ENCODE measurements at regions not wholly inside any gene's neighbourhood (a gene's known extent, or its start where the extent isn't known, plus 50 kb on each side); places are given as distances from the start of the nearest gene placed in this dataset.

- DNase-seq: no peak
These were observed 436.4 kb downstream of the ZNF521 start for GRCh38 chr18:24915547-24915946.

GRCh38 chr18:24917767-24918166 is 434.2 kb downstream of the ZNF521 start:
- DNase-seq: no peak

- no peak for DNase-seq
These were observed 433.7 kb downstream of the ZNF521 start for GRCh38 chr18:24918257-24918656.

GRCh38 chr18:24919181-24919797 is 432.7 kb downstream of the ZNF521 start:
- no peak for DNase-seq

- DNase-seq: no peak
These were observed 429.5 kb downstream of the ZNF521 start for GRCh38 chr18:24922491-24922890.

- no peak for DNase-seq
These were observed 428.8 kb downstream of the ZNF521 start for GRCh38 chr18:24923138-24923537.

GRCh38 chr18:24924066-24924716 is 427.8 kb downstream of the ZNF521 start:
- DNase-seq: no peak

GRCh38 chr18:24926649-24927048 is 425.3 kb downstream of the ZNF521 start:
- DNase-seq: no peak

GRCh38 chr18:24928301-24928878 is 423.6 kb downstream of the ZNF521 start:
- DNase-seq: no peak

- no peak for DNase-seq
These were observed 421.5 kb downstream of the ZNF521 start for GRCh38 chr18:24930478-24930877.

GRCh38 chr18:24930971-24931370 is 421.0 kb downstream of the ZNF521 start:
- DNase-seq: no peak

GRCh38 chr18:24933345-24933744 is 418.6 kb downstream of the ZNF521 start:
- no peak for DNase-seq

- DNase-seq: no peak
These were observed 417.6 kb downstream of the ZNF521 start for GRCh38 chr18:24934258-24934932.

GRCh38 chr18:24935008-24935407 is 417.0 kb downstream of the ZNF521 start:
- no peak for DNase-seq

GRCh38 chr18:24935896-24936295 is 416.1 kb downstream of the ZNF521 start:
- DNase-seq: no peak

- no peak for DNase-seq
These were observed 415.3 kb downstream of the ZNF521 start for GRCh38 chr18:24936691-24937090.

- DNase-seq: no peak
These were observed 414.2 kb downstream of the ZNF521 start for GRCh38 chr18:24937639-24938275.

GRCh38 chr18:24940416-24940815 is 411.6 kb downstream of the ZNF521 start:
- DNase-seq: no peak

- DNase-seq: no peak
These were observed 410.6 kb downstream of the ZNF521 start for GRCh38 chr18:24941174-24941951.

- DNase-seq: no peak
These were observed 409.8 kb downstream of the ZNF521 start for GRCh38 chr18:24942144-24942543.

- no peak for DNase-seq
These were observed 404.3 kb downstream of the ZNF521 start for GRCh38 chr18:24947521-24948305.

- no peak for DNase-seq
These were observed 402.1 kb downstream of the ZNF521 start for GRCh38 chr18:24949908-24950307.

Data from CD4-positive, alpha-beta T cell treated with Interleukin-17A for 4 hours (primary cell).